ENCODE measurements at regions not wholly inside any gene's neighbourhood (a gene's known extent, or its start where the extent isn't known, plus 50 kb on each side); places are given as distances from the start of the nearest gene placed in this dataset.
A peak's percentile ranks its signal among the peaks of the same experiment; 100 is the strongest.

GRCh38 chr16:65548470-65548869, 426.6 kb upstream of the CDH11 start:
- TF ChIP-seq, protein P1, sequence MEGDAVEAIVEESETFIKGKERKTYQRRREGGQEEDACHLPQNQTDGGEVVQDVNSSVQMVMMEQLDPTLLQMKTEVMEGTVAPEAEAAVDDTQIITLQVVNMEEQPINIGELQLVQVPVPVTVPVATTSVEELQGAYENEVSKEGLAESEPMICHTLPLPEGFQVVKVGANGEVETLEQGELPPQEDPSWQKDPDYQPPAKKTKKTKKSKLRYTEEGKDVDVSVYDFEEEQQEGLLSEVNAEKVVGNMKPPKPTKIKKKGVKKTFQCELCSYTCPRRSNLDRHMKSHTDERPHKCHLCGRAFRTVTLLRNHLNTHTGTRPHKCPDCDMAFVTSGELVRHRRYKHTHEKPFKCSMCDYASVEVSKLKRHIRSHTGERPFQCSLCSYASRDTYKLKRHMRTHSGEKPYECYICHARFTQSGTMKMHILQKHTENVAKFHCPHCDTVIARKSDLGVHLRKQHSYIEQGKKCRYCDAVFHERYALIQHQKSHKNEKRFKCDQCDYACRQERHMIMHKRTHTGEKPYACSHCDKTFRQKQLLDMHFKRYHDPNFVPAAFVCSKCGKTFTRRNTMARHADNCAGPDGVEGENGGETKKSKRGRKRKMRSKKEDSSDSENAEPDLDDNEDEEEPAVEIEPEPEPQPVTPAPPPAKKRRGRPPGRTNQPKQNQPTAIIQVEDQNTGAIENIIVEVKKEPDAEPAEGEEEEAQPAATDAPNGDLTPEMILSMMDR (IDR thresholded peaks at IDR 0.05; ENCODE audit: insufficient read depth, low read depth, low read length): peak; percentile 32
- H3K4me3 ChIP-seq (ENCODE audit: low read depth, low read length): no peak overlapping the region
- no peak for DNase-seq (ENCODE audit: low read depth)

- TF ChIP-seq, protein P1 (IDR thresholded peaks at IDR 0.05; ENCODE audit: insufficient read depth, low read depth, low read length): no peak
- peak; percentile 92 for DNase-seq (ENCODE audit: low read depth)
- H3K4me3 ChIP-seq (ENCODE audit: low read depth, low read length): peak overlapping the region; percentile 18
These were observed 426.0 kb upstream of the CDH11 start for GRCh38 chr16:65547772-65548446.

GRCh38 chr16:65546353-65546791, 424.5 kb upstream of the CDH11 start:
- peak; percentile 82 for DNase-seq (ENCODE audit: low read depth)
- TF ChIP-seq, protein P1 (IDR thresholded peaks at IDR 0.05; ENCODE audit: insufficient read depth, low read depth, low read length): no peak
- H3K4me3 ChIP-seq (ENCODE audit: low read depth, low read length): no peak overlapping the region

- DNase-seq (ENCODE audit: low read depth): peak; percentile 12
- H3K4me3 ChIP-seq (ENCODE audit: low read depth, low read length): no peak overlapping the region
- TF ChIP-seq, protein P1 (IDR thresholded peaks at IDR 0.05; ENCODE audit: insufficient read depth, low read depth, low read length): no peak
These were observed 423.6 kb upstream of the CDH11 start for GRCh38 chr16:65545413-65545956.

- TF ChIP-seq, protein P1 (IDR thresholded peaks at IDR 0.05; ENCODE audit: insufficient read depth, low read depth, low read length): no peak
- DNase-seq (ENCODE audit: low read depth): no peak
- H3K4me3 ChIP-seq (ENCODE audit: low read depth, low read length): no peak overlapping the region
These were observed 422.2 kb upstream of the CDH11 start for GRCh38 chr16:65543781-65544740.

- TF ChIP-seq, protein P1 (IDR thresholded peaks at IDR 0.05; ENCODE audit: insufficient read depth, low read depth, low read length): no peak
- DNase-seq (ENCODE audit: low read depth): no peak
- H3K4me3 ChIP-seq (ENCODE audit: low read depth, low read length): no peak overlapping the region
These were observed 419.8 kb upstream of the CDH11 start for GRCh38 chr16:65541646-65542045.

Data from fibroblast of villous mesenchyme (primary cell).